HepG2 (cell line): ENCODE measurements at regions not wholly inside any gene's neighbourhood (a gene's known extent, or its start where the extent isn't known, plus 50 kb on each side); places are given as distances from the start of the nearest gene placed in this dataset.

Experiments used
- ARNT ChIP-seq: fragments of 450-650 bp; IDR thresholded peaks from 2 replicates; pipeline ENCODE4 v1.6.1; 2017
- ASH2L ChIP-seq: fragments of 300-600, 200-600 bp; sonication (generic); IDR thresholded peaks from 2 replicates; pipeline ENCODE4 v1.7.0; 2017; ENCODE audit warnings: low read depth, mild to moderate bottlenecking, moderate library complexity, mixed read lengths, low read length; ENCODE audit not compliant: insufficient read length
- ETS1 ChIP-seq: sonication (generic); formaldehyde crosslinking; IDR thresholded peaks from 2 replicates; pipeline ENCODE4 v1.4.0; 2020; ENCODE audit warnings: missing genetic modification reagents
- HDAC2 ChIP-seq: sonication (generic); formaldehyde crosslinking; IDR thresholded peaks from 2 replicates; pipeline ENCODE4 v1.4.0; 2020; ENCODE audit warnings: missing genetic modification reagents
- KAT8 ChIP-seq: IDR thresholded peaks from 2 replicates; pipeline ENCODE4 v1.6.1; 2016; ENCODE audit warnings: missing genetic modification reagents, missing compliant biosample characterization
- KDM3A ChIP-seq: IDR thresholded peaks from 2 replicates; pipeline ENCODE4 v1.6.1; 2018; ENCODE audit warnings: low read depth, missing compliant biosample characterization
- PBX2 ChIP-seq: IDR thresholded peaks from 2 replicates; pipeline ENCODE4 v1.6.1; 2016; ENCODE audit warnings: control low read depth
- PCBP1 ChIP-seq: fragments of 200-400 bp; formaldehyde crosslinking; IDR thresholded peaks from 2 replicates; pipeline ENCODE4 v1.6.1; 2017; ENCODE audit warnings: mild to moderate bottlenecking, low read depth, low read length, borderline replicate concordance
- SIN3B ChIP-seq: fragments of 150-350 bp; IDR thresholded peaks from 2 replicates; pipeline ENCODE4 v1.6.1; 2014; ENCODE audit warnings: low read length
- ZNF10 ChIP-seq: sonication (generic); formaldehyde crosslinking; IDR thresholded peaks from 2 replicates; pipeline ENCODE4 v1.4.0; 2020; ENCODE audit warnings: mild to moderate bottlenecking, low read depth, missing genetic modification reagents, borderline replicate concordance
- ZNF3 ChIP-seq: IDR thresholded peaks from 2 replicates; pipeline ENCODE4 v1.7.0; 2017; ENCODE audit warnings: inconsistent platforms
- ZNF460 ChIP-seq: sonication (generic); formaldehyde crosslinking; IDR thresholded peaks from 2 replicates; pipeline ENCODE4 v1.5.1; 2020; ENCODE audit warnings: missing genetic modification reagents, mild to moderate bottlenecking, borderline replicate concordance
- ZNF572 ChIP-seq: sonication (generic); formaldehyde crosslinking; IDR thresholded peaks from 2 replicates; pipeline ENCODE4 v1.5.1; 2020; ENCODE audit warnings: mild to moderate bottlenecking, missing genetic modification reagents
- ZNF652 ChIP-seq: IDR thresholded peaks from 2 replicates; pipeline ENCODE4 v1.6.1; 2016; ENCODE audit warnings: low read depth, borderline replicate concordance
- ZNF710 ChIP-seq: sonication (generic); formaldehyde crosslinking; IDR thresholded peaks from 2 replicates; pipeline ENCODE4 v1.5.0; 2020; ENCODE audit warnings: mild to moderate bottlenecking, missing genetic modification reagents, borderline replicate concordance
- ZNF768 ChIP-seq: sonication (generic); formaldehyde crosslinking; IDR thresholded peaks from 2 replicates; pipeline ENCODE4 v1.4.0; 2020; ENCODE audit warnings: missing genetic modification reagents
- TF ChIP-seq, protein P1 (sequence below): sonication (generic); formaldehyde crosslinking; IDR thresholded peaks from 2 replicates; pipeline ENCODE4 v1.5.0; 2020; ENCODE audit warnings: missing genetic modification reagents
- TF ChIP-seq, protein P2 (sequence below): sonication (generic); formaldehyde crosslinking; IDR thresholded peaks from 2 replicates; pipeline ENCODE4 v1.5.0; 2020; ENCODE audit warnings: missing genetic modification reagents
- TF ChIP-seq, protein P3 (sequence below): sonication (generic); formaldehyde crosslinking; IDR thresholded peaks from 2 replicates; pipeline ENCODE4 v1.5.1; 2020; ENCODE audit warnings: mild to moderate bottlenecking, missing genetic modification reagents, moderate library complexity

GRCh38 chr9:94166236-94166975, 82.1 kb downstream of the PTPDC1 start (continued):
- TF ChIP-seq, protein P1, sequence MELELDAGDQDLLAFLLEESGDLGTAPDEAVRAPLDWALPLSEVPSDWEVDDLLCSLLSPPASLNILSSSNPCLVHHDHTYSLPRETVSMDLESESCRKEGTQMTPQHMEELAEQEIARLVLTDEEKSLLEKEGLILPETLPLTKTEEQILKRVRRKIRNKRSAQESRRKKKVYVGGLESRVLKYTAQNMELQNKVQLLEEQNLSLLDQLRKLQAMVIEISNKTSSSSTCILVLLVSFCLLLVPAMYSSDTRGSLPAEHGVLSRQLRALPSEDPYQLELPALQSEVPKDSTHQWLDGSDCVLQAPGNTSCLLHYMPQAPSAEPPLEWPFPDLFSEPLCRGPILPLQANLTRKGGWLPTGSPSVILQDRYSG (CRISPR knock-in tag): no peak; the same call in 1 of the 2 replicates
- TF ChIP-seq KDM3A (CRISPR knock-in tag) (no peak), ZNF768 (CRISPR knock-in tag) (peak; percentile 11; the same call in 1 of the 2 replicates), ZNF460 (CRISPR knock-in tag) (no peak), PCBP1 (peak; percentile 97), ZNF710 (CRISPR knock-in tag) (no peak; the same call in 1 of the 2 replicates), ARNT (no peak), ZNF3 (CRISPR knock-in tag) (no peak), ZNF10 (no peak), ASH2L (peak; percentile 53), PBX2 (CRISPR knock-in tag) (peak; percentile 61), HDAC2 (CRISPR knock-in tag) (no peak), KAT8 (CRISPR knock-in tag) (peak; percentile 61; the same call in 1 of the 2 replicates), ZNF652 (CRISPR knock-in tag) (no peak), SIN3B (0 out of 2 replicates have a peak, but pooled peaks have one; percentile 0), ZNF572 (CRISPR knock-in tag) (no peak), ETS1 (0 out of 2 replicates have a peak, but pooled peaks have one; percentile 11)
- TF ChIP-seq, protein P2, sequence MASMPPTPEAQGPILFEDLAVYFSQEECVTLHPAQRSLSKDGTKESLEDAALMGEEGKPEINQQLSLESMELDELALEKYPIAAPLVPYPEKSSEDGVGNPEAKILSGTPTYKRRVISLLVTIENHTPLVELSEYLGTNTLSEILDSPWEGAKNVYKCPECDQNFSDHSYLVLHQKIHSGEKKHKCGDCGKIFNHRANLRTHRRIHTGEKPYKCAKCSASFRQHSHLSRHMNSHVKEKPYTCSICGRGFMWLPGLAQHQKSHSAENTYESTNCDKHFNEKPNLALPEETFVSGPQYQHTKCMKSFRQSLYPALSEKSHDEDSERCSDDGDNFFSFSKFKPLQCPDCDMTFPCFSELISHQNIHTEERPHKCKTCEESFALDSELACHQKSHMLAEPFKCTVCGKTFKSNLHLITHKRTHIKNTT: no peak
- TF ChIP-seq, protein P3, sequence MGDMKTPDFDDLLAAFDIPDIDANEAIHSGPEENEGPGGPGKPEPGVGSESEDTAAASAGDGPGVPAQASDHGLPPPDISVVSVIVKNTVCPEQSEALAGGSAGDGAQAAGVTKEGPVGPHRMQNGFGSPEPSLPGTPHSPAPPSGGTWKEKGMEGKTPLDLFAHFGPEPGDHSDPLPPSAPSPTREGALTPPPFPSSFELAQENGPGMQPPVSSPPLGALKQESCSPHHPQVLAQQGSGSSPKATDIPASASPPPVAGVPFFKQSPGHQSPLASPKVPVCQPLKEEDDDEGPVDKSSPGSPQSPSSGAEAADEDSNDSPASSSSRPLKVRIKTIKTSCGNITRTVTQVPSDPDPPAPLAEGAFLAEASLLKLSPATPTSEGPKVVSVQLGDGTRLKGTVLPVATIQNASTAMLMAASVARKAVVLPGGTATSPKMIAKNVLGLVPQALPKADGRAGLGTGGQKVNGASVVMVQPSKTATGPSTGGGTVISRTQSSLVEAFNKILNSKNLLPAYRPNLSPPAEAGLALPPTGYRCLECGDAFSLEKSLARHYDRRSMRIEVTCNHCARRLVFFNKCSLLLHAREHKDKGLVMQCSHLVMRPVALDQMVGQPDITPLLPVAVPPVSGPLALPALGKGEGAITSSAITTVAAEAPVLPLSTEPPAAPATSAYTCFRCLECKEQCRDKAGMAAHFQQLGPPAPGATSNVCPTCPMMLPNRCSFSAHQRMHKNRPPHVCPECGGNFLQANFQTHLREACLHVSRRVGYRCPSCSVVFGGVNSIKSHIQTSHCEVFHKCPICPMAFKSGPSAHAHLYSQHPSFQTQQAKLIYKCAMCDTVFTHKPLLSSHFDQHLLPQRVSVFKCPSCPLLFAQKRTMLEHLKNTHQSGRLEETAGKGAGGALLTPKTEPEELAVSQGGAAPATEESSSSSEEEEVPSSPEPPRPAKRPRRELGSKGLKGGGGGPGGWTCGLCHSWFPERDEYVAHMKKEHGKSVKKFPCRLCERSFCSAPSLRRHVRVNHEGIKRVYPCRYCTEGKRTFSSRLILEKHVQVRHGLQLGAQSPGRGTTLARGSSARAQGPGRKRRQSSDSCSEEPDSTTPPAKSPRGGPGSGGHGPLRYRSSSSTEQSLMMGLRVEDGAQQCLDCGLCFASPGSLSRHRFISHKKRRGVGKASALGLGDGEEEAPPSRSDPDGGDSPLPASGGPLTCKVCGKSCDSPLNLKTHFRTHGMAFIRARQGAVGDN: peak; percentile 56; the same call in 1 of the 2 replicates
